AG09319 (cell line): ENCODE measurements at regions not wholly inside any gene's neighbourhood (a gene's known extent, or its start where the extent isn't known, plus 50 kb on each side); places are given as distances from the start of the nearest gene placed in this dataset.

Experiments
- DNase-seq: peaks from one replicate; pipeline ENCODE4 v3.0.0-alpha.2; 2010; ENCODE audit warnings: low read depth; ENCODE audit errors: extremely low read depth
- TF ChIP-seq, protein P1 (sequence below): IDR thresholded peaks from 2 replicates; pipeline ENCODE4 v1.5.1; 2011; ENCODE audit warnings: low read depth, mild to moderate bottlenecking, inconsistent platforms, low read length, moderate library complexity

DNA sequence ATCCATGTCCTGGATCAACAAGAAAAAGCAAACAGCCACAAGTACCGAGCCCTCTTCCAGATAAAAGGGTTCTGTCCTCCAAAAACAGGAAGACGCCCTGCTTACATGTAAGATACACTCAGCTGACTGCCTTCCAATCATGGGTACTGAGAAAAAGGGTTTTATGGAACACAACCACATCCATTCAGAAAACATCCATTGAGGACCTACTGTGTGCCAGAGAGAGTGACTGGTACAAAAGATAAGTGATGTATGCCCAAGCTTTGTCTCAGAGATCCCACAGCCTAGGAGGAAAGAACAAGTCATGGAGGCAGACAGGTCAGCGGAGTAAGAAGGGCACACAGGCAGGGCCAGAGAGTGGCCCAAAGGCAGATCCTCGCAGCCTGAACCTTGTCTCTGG is 94.8 kb upstream of the SSTR4 start:
- TF ChIP-seq, protein P1, sequence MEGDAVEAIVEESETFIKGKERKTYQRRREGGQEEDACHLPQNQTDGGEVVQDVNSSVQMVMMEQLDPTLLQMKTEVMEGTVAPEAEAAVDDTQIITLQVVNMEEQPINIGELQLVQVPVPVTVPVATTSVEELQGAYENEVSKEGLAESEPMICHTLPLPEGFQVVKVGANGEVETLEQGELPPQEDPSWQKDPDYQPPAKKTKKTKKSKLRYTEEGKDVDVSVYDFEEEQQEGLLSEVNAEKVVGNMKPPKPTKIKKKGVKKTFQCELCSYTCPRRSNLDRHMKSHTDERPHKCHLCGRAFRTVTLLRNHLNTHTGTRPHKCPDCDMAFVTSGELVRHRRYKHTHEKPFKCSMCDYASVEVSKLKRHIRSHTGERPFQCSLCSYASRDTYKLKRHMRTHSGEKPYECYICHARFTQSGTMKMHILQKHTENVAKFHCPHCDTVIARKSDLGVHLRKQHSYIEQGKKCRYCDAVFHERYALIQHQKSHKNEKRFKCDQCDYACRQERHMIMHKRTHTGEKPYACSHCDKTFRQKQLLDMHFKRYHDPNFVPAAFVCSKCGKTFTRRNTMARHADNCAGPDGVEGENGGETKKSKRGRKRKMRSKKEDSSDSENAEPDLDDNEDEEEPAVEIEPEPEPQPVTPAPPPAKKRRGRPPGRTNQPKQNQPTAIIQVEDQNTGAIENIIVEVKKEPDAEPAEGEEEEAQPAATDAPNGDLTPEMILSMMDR = no peak
- no peak for DNase-seq

DNA sequence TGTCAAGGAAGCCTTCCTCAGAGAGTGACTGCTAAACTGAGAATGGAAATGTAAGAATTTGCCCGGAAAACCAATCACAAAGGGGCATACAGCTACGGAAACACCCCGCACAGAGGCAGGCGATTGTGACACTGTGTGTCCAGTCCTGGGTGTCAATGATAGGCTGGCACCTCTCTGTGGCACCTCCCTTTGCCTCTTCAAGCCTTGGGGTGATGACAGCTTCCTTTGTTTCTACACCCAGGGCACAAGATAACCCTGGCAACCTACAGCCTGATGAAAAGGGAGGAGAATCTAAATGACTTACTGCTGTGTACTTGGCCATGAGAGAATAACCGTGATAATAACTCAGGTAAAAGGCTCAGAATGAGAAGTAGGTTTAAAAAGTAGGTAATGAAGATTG is 93.6 kb upstream of the SSTR4 start:
- TF ChIP-seq, protein P1 = no peak
- DNase-seq = no peak

DNA sequence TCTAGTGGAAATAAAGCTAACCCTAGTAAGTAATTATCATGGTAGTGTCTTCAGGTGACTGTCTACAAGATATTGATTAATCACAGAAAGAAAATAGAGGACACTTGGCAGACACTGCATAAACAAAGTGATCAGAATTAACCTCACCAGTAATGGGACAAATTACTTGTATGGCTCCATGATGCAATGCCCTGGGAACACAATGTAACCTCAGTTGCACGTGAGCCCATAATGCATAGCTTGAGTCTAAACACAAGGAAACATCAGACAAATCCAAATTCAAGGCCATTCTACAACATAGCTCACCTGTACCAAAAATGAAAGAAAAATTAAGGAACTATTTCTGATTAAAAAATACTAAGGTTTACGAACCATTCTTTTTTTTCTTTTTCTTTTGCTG is 92.4 kb upstream of the SSTR4 start:
- TF ChIP-seq, protein P1 = no peak

DNA sequence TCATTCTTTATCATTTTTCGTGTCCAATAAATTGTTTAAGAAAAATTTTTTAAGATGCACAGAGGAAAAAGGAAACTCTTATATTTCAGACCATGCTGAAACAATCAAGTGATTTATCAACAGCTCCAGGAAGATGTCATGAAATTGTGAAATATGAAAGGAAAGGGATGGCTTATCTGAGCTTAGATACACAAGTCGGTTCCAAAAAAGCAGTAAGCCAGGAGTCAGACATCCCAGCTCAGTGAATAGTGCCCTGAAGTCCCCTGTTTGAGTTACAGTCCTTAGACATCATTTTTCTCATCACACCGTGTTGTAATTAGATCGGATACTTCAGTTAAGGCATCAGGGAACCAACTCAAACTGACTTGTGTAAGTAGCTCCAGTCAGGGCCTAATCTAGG is 91.0 kb upstream of the SSTR4 start:
- TF ChIP-seq, protein P1 = no peak
- no peak for DNase-seq

More for the DNA sequence above, 92.4 kb upstream of the SSTR4 start:
- DNase-seq = no peak

DNA sequence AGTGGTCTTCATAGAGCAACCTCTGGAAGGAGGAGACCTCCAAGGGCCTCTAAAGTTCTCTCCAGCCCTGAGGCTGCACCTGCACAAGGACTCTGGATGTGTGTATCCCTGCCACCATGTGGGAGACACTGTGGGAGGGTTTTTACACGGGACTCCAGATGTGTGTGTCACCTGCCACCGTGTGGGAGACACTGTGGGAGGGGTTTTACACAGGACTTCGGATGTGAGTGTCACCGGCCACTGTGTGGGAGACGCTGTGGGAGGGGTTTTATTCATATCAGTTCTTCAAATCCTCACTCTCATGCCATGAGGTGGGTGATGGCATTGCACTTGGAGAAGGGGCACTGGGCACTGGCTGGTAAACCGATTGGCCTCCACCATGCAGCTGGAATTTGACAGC is 90.2 kb upstream of the SSTR4 start:
- TF ChIP-seq, protein P1 = no peak
- DNase-seq = no peak

DNA sequence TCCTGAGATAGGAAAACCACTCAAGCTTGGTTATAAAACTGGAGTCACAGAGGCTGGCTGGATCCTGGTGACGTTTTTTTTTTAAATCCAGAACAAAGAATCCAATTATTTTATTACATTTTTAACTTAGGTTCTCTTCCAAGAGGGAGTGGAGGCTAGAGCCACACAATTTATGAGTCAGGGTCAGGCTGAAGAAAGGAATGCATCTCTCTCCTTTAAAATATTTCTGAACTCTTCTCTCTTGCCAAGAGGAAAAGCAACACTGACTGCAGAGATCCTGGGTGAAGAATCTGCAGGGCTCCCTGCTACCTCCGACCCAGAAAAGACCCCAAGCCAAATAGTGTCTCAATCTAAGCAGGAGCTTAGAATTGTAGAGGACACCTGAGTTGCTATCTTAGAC is 88.5 kb upstream of the SSTR4 start:
- TF ChIP-seq, protein P1 = no peak
- DNase-seq = no peak

DNA sequence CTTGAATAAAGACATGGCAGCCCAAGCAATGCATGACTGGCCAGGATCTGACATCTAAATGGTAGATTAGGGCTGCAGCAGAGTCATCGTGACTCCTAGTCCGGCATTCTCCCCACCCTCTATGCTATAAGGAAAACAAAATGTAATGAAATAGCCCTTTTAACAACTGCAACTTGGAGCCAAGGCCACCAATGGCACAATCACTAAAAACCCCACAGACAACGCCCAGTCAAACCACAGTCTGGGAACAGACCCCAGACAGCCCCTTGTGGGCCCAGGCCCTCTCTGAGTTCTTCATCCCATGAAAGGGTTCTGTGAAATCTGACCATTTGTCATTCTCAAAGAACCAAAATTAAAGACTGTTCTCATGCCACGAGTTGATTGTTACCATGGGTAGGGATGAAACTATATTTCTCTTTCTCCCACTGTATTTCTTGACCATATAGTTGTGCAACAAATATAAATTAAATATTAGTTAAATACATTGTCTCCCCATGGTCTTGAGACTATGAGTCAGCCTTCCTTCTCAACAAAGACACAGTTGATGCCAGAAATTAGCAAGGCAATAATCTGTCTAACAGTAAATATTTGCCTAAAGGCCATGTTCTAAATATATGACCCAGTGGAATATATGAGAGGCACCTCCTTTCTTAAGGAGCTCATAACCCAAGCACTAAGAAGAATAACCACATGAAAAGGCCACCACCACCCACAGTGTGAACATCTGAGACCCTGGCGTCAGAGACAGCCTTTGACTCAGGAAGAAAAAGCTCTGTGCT is 85.6 kb upstream of the SSTR4 start:
- TF ChIP-seq, protein P1 = no peak
- DNase-seq = no peak
